B cell (primary cell): ENCODE measurements at regions not wholly inside any gene's neighbourhood (a gene's known extent, or its start where the extent isn't known, plus 50 kb on each side); places are given as distances from the start of the nearest gene placed in this dataset.

Source experiments
- EZH2 ChIP-seq: IDR thresholded peaks from 2 replicates; pipeline ENCODE4 v1.6.1; 2012; ENCODE audit warnings: borderline replicate concordance, low read depth, mild to moderate bottlenecking, moderate library complexity, low read length; ENCODE audit not compliant: insufficient read depth, poor library complexity, severe bottlenecking
- TF ChIP-seq, protein P1 (sequence below): fragments of 200-600 bp; IDR thresholded peaks from one replicate; pipeline ENCODE4 v1.8.0; 2022; ENCODE audit warnings: antibody characterized with exemption, mild to moderate bottlenecking

DNA sequence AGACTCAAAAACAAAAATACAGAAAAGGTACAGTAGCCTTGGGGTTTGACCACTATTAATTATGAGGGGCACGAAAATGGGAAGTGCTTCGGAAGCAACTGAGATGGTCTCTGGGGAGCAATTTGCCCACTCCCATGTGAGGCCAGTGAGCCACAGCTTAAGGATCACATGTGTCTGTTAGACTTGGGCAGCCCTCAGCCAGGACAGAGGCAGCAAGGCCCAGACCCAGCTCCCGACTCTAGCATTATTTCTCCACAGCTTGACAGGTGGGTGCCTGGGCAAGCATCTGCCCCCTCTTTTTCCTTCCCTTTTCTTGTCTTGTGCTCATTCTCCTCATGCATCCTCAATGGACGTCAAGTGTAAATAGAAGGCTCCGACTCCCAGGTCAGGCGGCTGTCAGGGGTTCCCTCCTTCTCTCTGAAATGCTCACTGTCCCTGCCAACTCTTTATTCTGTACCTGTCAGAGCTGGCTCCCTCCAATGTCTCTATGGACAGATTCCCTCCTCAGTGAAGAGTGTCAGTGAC, 137.0 kb upstream of the RCN1 start:
- TF ChIP-seq, protein P1, sequence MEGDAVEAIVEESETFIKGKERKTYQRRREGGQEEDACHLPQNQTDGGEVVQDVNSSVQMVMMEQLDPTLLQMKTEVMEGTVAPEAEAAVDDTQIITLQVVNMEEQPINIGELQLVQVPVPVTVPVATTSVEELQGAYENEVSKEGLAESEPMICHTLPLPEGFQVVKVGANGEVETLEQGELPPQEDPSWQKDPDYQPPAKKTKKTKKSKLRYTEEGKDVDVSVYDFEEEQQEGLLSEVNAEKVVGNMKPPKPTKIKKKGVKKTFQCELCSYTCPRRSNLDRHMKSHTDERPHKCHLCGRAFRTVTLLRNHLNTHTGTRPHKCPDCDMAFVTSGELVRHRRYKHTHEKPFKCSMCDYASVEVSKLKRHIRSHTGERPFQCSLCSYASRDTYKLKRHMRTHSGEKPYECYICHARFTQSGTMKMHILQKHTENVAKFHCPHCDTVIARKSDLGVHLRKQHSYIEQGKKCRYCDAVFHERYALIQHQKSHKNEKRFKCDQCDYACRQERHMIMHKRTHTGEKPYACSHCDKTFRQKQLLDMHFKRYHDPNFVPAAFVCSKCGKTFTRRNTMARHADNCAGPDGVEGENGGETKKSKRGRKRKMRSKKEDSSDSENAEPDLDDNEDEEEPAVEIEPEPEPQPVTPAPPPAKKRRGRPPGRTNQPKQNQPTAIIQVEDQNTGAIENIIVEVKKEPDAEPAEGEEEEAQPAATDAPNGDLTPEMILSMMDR = no peak
- TF ChIP-seq EZH2 = no peak
